KMS-11 (cell line): ENCODE measurements at regions not wholly inside any gene's neighbourhood (a gene's known extent, or its start where the extent isn't known, plus 50 kb on each side); places are given as distances from the start of the nearest gene placed in this dataset.

Experiments used
- H2AFZ ChIP-seq: fragments of 200-600 bp; sonication (generic); 2 replicates; pipeline ENCODE4 v1.6.1; 2016; ENCODE audit warnings: antibody characterized with exemption, mixed run types, low read depth
- H3K27ac ChIP-seq: fragments of 200-600 bp; sonication (generic); 2 replicates; pipeline ENCODE4 v1.6.1; 2016; ENCODE audit warnings: mild to moderate bottlenecking, mixed run types
- H3K27me3 ChIP-seq: fragments of 200-600 bp; sonication (generic); 2 replicates; pipeline ENCODE4 v1.6.1; 2017; ENCODE audit warnings: mild to moderate bottlenecking, low read depth, mixed run types, moderate library complexity; ENCODE audit not compliant: insufficient read depth
- H3K36me3 ChIP-seq: fragments of 200-600 bp; sonication (generic); 2 replicates; pipeline ENCODE4 v1.6.1; 2017; ENCODE audit warnings: mild to moderate bottlenecking, mixed run types; ENCODE audit not compliant: insufficient read depth
- H3K4me1 ChIP-seq: fragments of 200-600 bp; sonication (generic); 2 replicates; pipeline ENCODE4 v1.6.1; 2016; ENCODE audit warnings: mild to moderate bottlenecking, low read depth, mixed run types; ENCODE audit not compliant: poor library complexity, severe bottlenecking
- H3K4me2 ChIP-seq: fragments of 200-600 bp; sonication (generic); 2 replicates; pipeline ENCODE4 v1.7.0; 2016; ENCODE audit warnings: mild to moderate bottlenecking, mixed run types
- H3K4me3 ChIP-seq: fragments of 200-600 bp; sonication (generic); IDR thresholded peaks from 2 replicates; pipeline ENCODE4 v1.6.1; 2017; ENCODE audit warnings: low read depth, low read length, mixed read lengths; ENCODE audit not compliant: insufficient read depth
- H3K79me2 ChIP-seq: fragments of 200-600 bp; sonication (generic); 2 replicates; pipeline ENCODE4 v1.6.1; 2016; ENCODE audit warnings: low read depth, mixed run types; ENCODE audit not compliant: insufficient read depth
- H3K9ac ChIP-seq: fragments of 200-600 bp; sonication (generic); 2 replicates; pipeline ENCODE4 v1.6.1; 2016; ENCODE audit warnings: mild to moderate bottlenecking, mixed run types
- H4K20me1 ChIP-seq: fragments of 200-600 bp; sonication (generic); 2 replicates; pipeline ENCODE4 v1.6.1; 2016; ENCODE audit warnings: mild to moderate bottlenecking, mixed run types; ENCODE audit not compliant: insufficient read depth
- CTCF ChIP-seq: fragments of 200-600 bp; sonication (generic); conservative IDR thresholded peaks from 2 replicates; pipeline ENCODE4 v1.6.1; 2017; ENCODE audit warnings: low read depth, mild to moderate bottlenecking, antibody characterized with exemption, low read length, moderate library complexity, mixed read lengths

DNA sequence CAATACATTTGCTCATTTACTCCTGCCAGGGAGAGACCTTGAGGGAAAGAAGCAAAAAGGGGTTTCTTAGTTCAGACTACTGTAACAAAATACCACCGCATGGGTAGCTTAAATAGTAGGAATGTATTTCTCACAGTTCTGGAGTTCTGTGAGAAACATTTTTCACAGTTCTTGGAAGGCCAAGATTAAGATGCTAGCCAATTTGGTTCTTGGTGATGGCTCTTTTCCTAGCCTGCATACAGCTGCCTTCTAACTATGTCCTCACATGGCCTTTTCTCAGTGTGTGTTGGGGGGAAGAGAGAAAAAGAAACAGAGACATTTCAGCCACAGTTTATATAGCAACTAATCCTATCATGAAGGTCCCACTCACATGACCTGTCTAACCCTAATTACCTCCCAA, 1644.7 kb upstream of the C9orf72 start:
- Histone ChIP-seq H3K27ac (no peak overlapping the region), H4K20me1 (no peaks in the 10 kb centered on the region), H3K4me3 (no peak overlapping the region), H3K27me3 (no peaks in the 10 kb centered on the region), H3K36me3 (no peaks in the 10 kb centered on the region), H3K4me2 (no peak overlapping the region), H2AFZ (no peak overlapping the region), H3K4me1 (no peaks in the 10 kb centered on the region), H3K9ac (no peak overlapping the region), H3K79me2 (no peaks in the 10 kb centered on the region)
- TF ChIP-seq CTCF: no peak

- no peak overlapping the region for H3K4me3 ChIP-seq
- H3K36me3 ChIP-seq: no peaks in the 10 kb centered on the region
- no peak overlapping the region for H2AFZ ChIP-seq
- no peaks in the 10 kb centered on the region for H3K4me1 ChIP-seq
- H3K9ac ChIP-seq: no peak overlapping the region
- H3K27me3 ChIP-seq: no peaks in the 10 kb centered on the region
- no peaks in the 10 kb centered on the region for H3K79me2 ChIP-seq
- no peaks in the 10 kb centered on the region for H4K20me1 ChIP-seq
- no peak overlapping the region for H3K4me2 ChIP-seq
- no peak for TF ChIP-seq CTCF
- no peak overlapping the region for H3K27ac ChIP-seq
Observed at GRCh38 chr9:29220596-29221251, 1647.4 kb upstream of the C9orf72 start.

- Histone ChIP-seq H3K27ac (no peak overlapping the region), H3K9ac (no peak overlapping the region), H2AFZ (no peak overlapping the region), H3K4me3 (no peak overlapping the region), H3K4me1 (no peaks in the 10 kb centered on the region), H4K20me1 (no peaks in the 10 kb centered on the region), H3K4me2 (no peak overlapping the region), H3K36me3 (no peaks in the 10 kb centered on the region), H3K27me3 (no peaks in the 10 kb centered on the region), H3K79me2 (no peaks in the 10 kb centered on the region)
- TF ChIP-seq CTCF: no peak
Observed at GRCh38 chr9:29228558-29228957, 1655.3 kb upstream of the C9orf72 start.

GRCh38 chr9:29230931-29231330, 1657.7 kb upstream of the C9orf72 start:
- Histone ChIP-seq H3K4me1 (no peaks in the 10 kb centered on the region), H3K9ac (no peak overlapping the region), H3K4me3 (no peak overlapping the region), H3K79me2 (no peaks in the 10 kb centered on the region), H3K27me3 (no peaks in the 10 kb centered on the region), H3K4me2 (no peak overlapping the region), H4K20me1 (no peaks in the 10 kb centered on the region), H3K36me3 (no peaks in the 10 kb centered on the region), H2AFZ (no peak overlapping the region), H3K27ac (no peak overlapping the region)
- TF ChIP-seq CTCF: no peak
